DND-41 (cell line): ENCODE measurements at regions not wholly inside any gene's neighbourhood (a gene's known extent, or its start where the extent isn't known, plus 50 kb on each side); places are given as distances from the start of the nearest gene placed in this dataset.

ENCODE experiments used
- ATAC-seq: fragments of 200-7000 bp; cut with Tn5 transposase; 3 replicates; pipeline ENCODE4 v1.9.1; 2021; ENCODE audit warnings: low read depth; ENCODE audit not compliant: insufficient read depth
- DNase-seq: peaks from one replicate; pipeline ENCODE4 v3.0.0-alpha.2; 2020
- H2AFZ ChIP-seq: 2 replicates; pipeline ENCODE4 v1.6.0; 2012; ENCODE audit warnings: low read depth, low read length
- H3K27ac ChIP-seq: 2 replicates; pipeline ENCODE4 v1.5.1; 2012; ENCODE audit warnings: low read length, inconsistent platforms
- H3K27me3 ChIP-seq: fragments of 200-600 bp; sonication (generic); 2 replicates; pipeline ENCODE4 v1.6.0; 2012; ENCODE audit warnings: low read length, mild to moderate bottlenecking, inconsistent platforms; ENCODE audit not compliant: insufficient read depth, poor library complexity
- H3K36me3 ChIP-seq: 2 replicates; pipeline ENCODE4 v1.5.1; 2012; ENCODE audit warnings: low read length, inconsistent platforms; ENCODE audit not compliant: insufficient read depth
- H3K4me1 ChIP-seq: 2 replicates; pipeline ENCODE4 v1.5.1; 2012; ENCODE audit warnings: mild to moderate bottlenecking, low read length; ENCODE audit not compliant: insufficient read depth
- H3K4me2 ChIP-seq: 2 replicates; pipeline ENCODE4 v1.6.0; 2012; ENCODE audit warnings: mild to moderate bottlenecking, moderate library complexity, low read length, inconsistent platforms; ENCODE audit not compliant: insufficient read depth
- H3K4me3 ChIP-seq, 2 experiments: fragments of 200-600 bp in 1 of 2; shearing (Covaris generic) in 1 of 2; 2 replicates each; pipeline ENCODE4 v1.5.1; 2012 to 2016; ENCODE audit warnings: inconsistent platforms in 2 of 2, low read length in 2 of 2, mild to moderate bottlenecking in 2 of 2, low read depth in 1 of 2, moderate library complexity in 1 of 2
- H3K79me2 ChIP-seq: 2 replicates; pipeline ENCODE4 v1.6.0; 2012; ENCODE audit warnings: low read length, inconsistent platforms; ENCODE audit not compliant: insufficient read depth
- H3K9ac ChIP-seq: 2 replicates; pipeline ENCODE4 v1.6.0; 2012; ENCODE audit warnings: low read depth, mild to moderate bottlenecking, inconsistent platforms, low read length, moderate library complexity
- H3K9me3 ChIP-seq: 2 replicates; pipeline ENCODE4 v1.5.1; 2012; ENCODE audit warnings: low read length, moderate library complexity, mild to moderate bottlenecking, inconsistent platforms; ENCODE audit not compliant: insufficient read depth, severe bottlenecking
- H4K20me1 ChIP-seq: 2 replicates; pipeline ENCODE4 v1.6.0; 2012; ENCODE audit warnings: low read length; ENCODE audit not compliant: insufficient read depth
- EZH2 ChIP-seq: IDR thresholded peaks from 3 replicates; pipeline ENCODE4 v1.6.1; 2012; ENCODE audit warnings: borderline replicate concordance, low read depth, mild to moderate bottlenecking, moderate library complexity, low read length, inconsistent platforms; ENCODE audit not compliant: severe bottlenecking
- TF ChIP-seq, protein P1 (sequence below): IDR thresholded peaks from 2 replicates; pipeline ENCODE4 v1.5.1; 2012; ENCODE audit warnings: borderline replicate concordance, low read length, moderate library complexity, mild to moderate bottlenecking; ENCODE audit not compliant: poor library complexity, severe bottlenecking; ENCODE audit errors: extremely low read depth

- H3K36me3 ChIP-seq = no peaks in the 10 kb centered on the region
- H3K9me3 ChIP-seq = no peaks in the 10 kb centered on the region
- no peak for TF ChIP-seq EZH2
- TF ChIP-seq, protein P1, sequence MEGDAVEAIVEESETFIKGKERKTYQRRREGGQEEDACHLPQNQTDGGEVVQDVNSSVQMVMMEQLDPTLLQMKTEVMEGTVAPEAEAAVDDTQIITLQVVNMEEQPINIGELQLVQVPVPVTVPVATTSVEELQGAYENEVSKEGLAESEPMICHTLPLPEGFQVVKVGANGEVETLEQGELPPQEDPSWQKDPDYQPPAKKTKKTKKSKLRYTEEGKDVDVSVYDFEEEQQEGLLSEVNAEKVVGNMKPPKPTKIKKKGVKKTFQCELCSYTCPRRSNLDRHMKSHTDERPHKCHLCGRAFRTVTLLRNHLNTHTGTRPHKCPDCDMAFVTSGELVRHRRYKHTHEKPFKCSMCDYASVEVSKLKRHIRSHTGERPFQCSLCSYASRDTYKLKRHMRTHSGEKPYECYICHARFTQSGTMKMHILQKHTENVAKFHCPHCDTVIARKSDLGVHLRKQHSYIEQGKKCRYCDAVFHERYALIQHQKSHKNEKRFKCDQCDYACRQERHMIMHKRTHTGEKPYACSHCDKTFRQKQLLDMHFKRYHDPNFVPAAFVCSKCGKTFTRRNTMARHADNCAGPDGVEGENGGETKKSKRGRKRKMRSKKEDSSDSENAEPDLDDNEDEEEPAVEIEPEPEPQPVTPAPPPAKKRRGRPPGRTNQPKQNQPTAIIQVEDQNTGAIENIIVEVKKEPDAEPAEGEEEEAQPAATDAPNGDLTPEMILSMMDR = no peak
- no peaks in the 10 kb centered on the region for H3K79me2 ChIP-seq
- H3K27me3 ChIP-seq = no peaks in the 10 kb centered on the region
- H3K4me1 ChIP-seq = no peaks in the 10 kb centered on the region
- ATAC-seq (no peak), DNase-seq (no peak)
- H3K4me2 ChIP-seq = no peak overlapping the region
- H3K4me3 ChIP-seq = no peak overlapping the region
- H2AFZ ChIP-seq = no peak overlapping the region
- H3K27ac ChIP-seq = no peak overlapping the region
- no peak overlapping the region for H3K9ac ChIP-seq
- H4K20me1 ChIP-seq = no peaks in the 10 kb centered on the region
Observed at GRCh38 chr10:108735380-108735779, 1187.9 kb downstream of the XPNPEP1 start.

DNA sequence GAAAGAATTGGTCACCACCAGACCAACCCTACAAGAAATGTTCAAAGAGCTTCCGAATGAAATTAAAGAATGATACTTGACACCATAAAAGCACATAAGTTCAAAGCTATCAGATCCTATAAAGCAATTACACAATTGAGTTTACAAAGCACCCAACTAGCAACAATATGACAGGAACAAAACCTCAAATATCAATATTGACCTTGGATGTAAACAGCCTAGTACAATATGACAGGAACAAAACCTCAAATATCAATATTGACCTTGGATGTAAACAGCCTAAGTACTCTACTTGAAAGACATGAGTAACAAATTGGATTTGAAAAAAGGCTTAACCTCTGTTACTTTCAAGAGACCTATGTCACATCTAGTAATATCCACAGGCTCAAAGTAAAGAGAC, 1201.4 kb downstream of the XPNPEP1 start:
- ATAC-seq = no peak

GRCh38 chr10:108716352-108716751, 1207.0 kb downstream of the XPNPEP1 start:
- DNase-seq = no peak
- Histone ChIP-seq H3K79me2 (no peaks in the 10 kb centered on the region), H4K20me1 (no peaks in the 10 kb centered on the region), H3K9me3 (peaks cover 6% of the 10 kb centered on the region), H2AFZ (no peak overlapping the region), H3K4me1 (no peaks in the 10 kb centered on the region), H3K27me3 (no peaks in the 10 kb centered on the region), H3K9ac (no peak overlapping the region), H3K36me3 (no peaks in the 10 kb centered on the region), H3K4me2 (no peak overlapping the region), H3K27ac (no peak overlapping the region), H3K4me3 (no peak overlapping the region)
- ATAC-seq = no peak
- TF ChIP-seq, protein P1 = no peak
- TF ChIP-seq EZH2 = no peak

More for the DNA sequence above, 1201.4 kb downstream of the XPNPEP1 start:
- H4K20me1 ChIP-seq = no peaks in the 10 kb centered on the region
- no peak overlapping the region for H3K4me3 ChIP-seq
- DNase-seq = no peak
- no peaks in the 10 kb centered on the region for H3K79me2 ChIP-seq
- no peak overlapping the region for H3K4me2 ChIP-seq
- H3K27me3 ChIP-seq = no peaks in the 10 kb centered on the region
- no peak overlapping the region for H3K9ac ChIP-seq
- no peaks in the 10 kb centered on the region for H3K36me3 ChIP-seq
- no peak overlapping the region for H3K27ac ChIP-seq
- H3K4me1 ChIP-seq = no peaks in the 10 kb centered on the region
- no peak overlapping the region for H2AFZ ChIP-seq
- H3K9me3 ChIP-seq = no peaks in the 10 kb centered on the region
- no peak for TF ChIP-seq EZH2
- TF ChIP-seq, protein P1 = no peak
